B cell (primary cell): ENCODE measurements at regions not wholly inside any gene's neighbourhood (a gene's known extent, or its start where the extent isn't known, plus 50 kb on each side); places are given as distances from the start of the nearest gene placed in this dataset.

ENCODE experiments used
- ATAC-seq: fragments of 200-7000 bp; cut with Tn5 transposase; one replicate; pipeline ENCODE4 v1.10.0; 2021; ENCODE audit warnings: low read depth, mild to moderate bottlenecking, moderate number of reproducible peaks, moderate library complexity
- CTCF ChIA-PET: fragments of 350-600 bp; sonication (Branson Sonifier 250); formaldehyde crosslinking; loops from one replicate; lab custom pipeline; 2021; ENCODE audit warnings: antibody characterized with exemption, inconsistent platforms; lab: Charles Lee
- POLR2A ChIA-PET: fragments of 350-600 bp; sonication (Branson Sonifier 250); formaldehyde crosslinking; loops from one replicate; lab custom pipeline; 2021; ENCODE audit warnings: antibody characterized with exemption; lab: Charles Lee
- DNase-seq: peaks from one replicate; pipeline ENCODE4 v3.0.0; 2013
- H2AFZ ChIP-seq: 2 replicates; pipeline ENCODE4 v1.6.1; 2012; ENCODE audit warnings: mild to moderate bottlenecking, low read depth, low read length; ENCODE audit not compliant: insufficient read depth, poor library complexity, severe bottlenecking
- H3K27ac ChIP-seq, 2 donors: 1 replicate in 1 of 2; 2 replicates in 1 of 2; pipeline ENCODE4 v1.5.1; 2012 to 2013; ENCODE audit warnings: low read length in 2 of 2, mild to moderate bottlenecking in 2 of 2, moderate library complexity in 1 of 2
- H3K27me3 ChIP-seq, 4 experiments: fragments of 200-600 bp in 1 of 4; sonication (generic) in 1 of 4; replicated peaks in 1 of 4; 1 replicate in 2 of 4; 2 replicates in 2 of 4; pipeline versions ENCODE4 v1.6.1 to v1.7.0; 2013 to 2016; ENCODE audit warnings: low read length in 3 of 4, mild to moderate bottlenecking in 2 of 4, mixed read lengths in 1 of 4, moderate library complexity in 1 of 4; ENCODE audit not compliant: insufficient read depth in 4 of 4, control insufficient read depth in 3 of 4; ENCODE audit errors: control extremely low read depth in 1 of 4
- H3K36me3 ChIP-seq, 2 experiments: replicated peaks in 1 of 2; 1 replicate in 1 of 2; 2 replicates in 1 of 2; pipeline versions ENCODE4 v1.6.1 to v1.7.1; 2013; ENCODE audit warnings: low read length in 1 of 2; ENCODE audit not compliant: insufficient read depth in 2 of 2, control insufficient read depth in 1 of 2; ENCODE audit errors: control extremely low read depth in 1 of 2, extremely low read depth in 1 of 2
- H3K4me1 ChIP-seq, 2 donors: fragments of 200-600 bp in 1 of 2; sonication (generic) in 1 of 2; 1 replicate in 1 of 2; 2 replicates in 1 of 2; pipeline versions ENCODE4 v1.5.1 to v1.6.1; 2013 to 2017; ENCODE audit warnings: low read length in 2 of 2; ENCODE audit not compliant: control insufficient read depth in 2 of 2, insufficient read depth in 2 of 2
- H3K4me2 ChIP-seq: replicated peaks from 2 replicates; pipeline ENCODE3; 2012; ENCODE audit warnings: mild to moderate bottlenecking, low read depth, low read length; ENCODE audit not compliant: poor library complexity, severe bottlenecking
- H3K4me3 ChIP-seq, 5 experiments: fragments of 200-600 bp in 1 of 5; sonication (generic) in 1 of 5; 1 replicate in 3 of 5; 2 replicates in 2 of 5; pipeline versions ENCODE4 v1.5.1 to v1.7.0; 2011 to 2016; ENCODE audit warnings: low read length in 4 of 5, mild to moderate bottlenecking in 4 of 5, low read depth in 2 of 5, control low read depth in 1 of 5, moderate library complexity in 1 of 5; ENCODE audit not compliant: insufficient read depth in 1 of 5; ENCODE audit errors: control extremely low read depth in 1 of 5, extremely low read depth in 1 of 5
- H3K79me2 ChIP-seq: fragments of 200-600 bp; sonication (generic); one replicate; pipeline ENCODE4 v1.6.0; 2016; ENCODE audit warnings: low read length; ENCODE audit not compliant: control insufficient read depth, insufficient read depth
- H3K9ac ChIP-seq: fragments of 200-600 bp; sonication (generic); 2 replicates; pipeline ENCODE4 v1.6.1; 2017; ENCODE audit warnings: mild to moderate bottlenecking, low read length, moderate library complexity
- H3K9me3 ChIP-seq, 3 donors: one replicate each; pipeline versions ENCODE4 v1.6.1 to v1.7.1; 2013; ENCODE audit warnings: low read length in 2 of 3; ENCODE audit not compliant: control insufficient read depth in 2 of 3, insufficient read depth in 1 of 3; ENCODE audit errors: control extremely low read depth in 1 of 3
- H4K20me1 ChIP-seq: 2 replicates; pipeline ENCODE4 v1.6.0; 2012; ENCODE audit warnings: mild to moderate bottlenecking, low read length; ENCODE audit not compliant: insufficient read depth, control insufficient read depth, poor library complexity, severe bottlenecking
- H3K27ac Mint-ChIP-seq: one replicate; pipeline ENCODE4 v1.8.0; 2021; ENCODE audit warnings: mixed read lengths
- H3K27me3 Mint-ChIP-seq: one replicate; pipeline ENCODE4 v1.8.0; 2021; ENCODE audit warnings: mixed read lengths
- H3K4me1 Mint-ChIP-seq: one replicate; pipeline ENCODE4 v1.8.0; 2021; ENCODE audit warnings: mixed read lengths
- H3K4me3 Mint-ChIP-seq: one replicate; pipeline ENCODE4 v1.8.0; 2021; ENCODE audit warnings: mixed read lengths
- H3K9me3 Mint-ChIP-seq: one replicate; pipeline ENCODE4 v1.8.0; 2022; ENCODE audit warnings: mixed read lengths; ENCODE audit not compliant: insufficient read depth
- EZH2 ChIP-seq: IDR thresholded peaks from 2 replicates; pipeline ENCODE4 v1.6.1; 2012; ENCODE audit warnings: borderline replicate concordance, low read depth, mild to moderate bottlenecking, moderate library complexity, low read length; ENCODE audit not compliant: insufficient read depth, poor library complexity, severe bottlenecking
- WGBS: methylation state at CpG from one replicate; pipeline ENCODE4 v1.1.5; 2013; ENCODE audit warnings: missing lambda C conversion rate; ENCODE audit not compliant: insufficient coverage; 5-methylcytosine and 5-hydroxymethylcytosine counted together
- intact Hi-C: fragments of 100-400 bp; cut with micrococcal nuclease; formaldehyde crosslinking; loops from one replicate; pipeline ENCODE4 v1.10.0; 2022
- small RNA-seq: library from RNA; depleted of rRNA; stranded (forward); fragments of <200 nt; gene quantifications from one replicate; pipeline ENCODE3, GENCODE V24; 2012; ENCODE audit warnings: low replicate concordance, low read depth; ENCODE audit not compliant: insufficient read length
- TF ChIP-seq, protein P1 (sequence below): fragments of 200-600 bp; IDR thresholded peaks from one replicate; pipeline ENCODE4 v1.8.0; 2022; ENCODE audit warnings: antibody characterized with exemption, mild to moderate bottlenecking

- WGBS, result no CpG with 5 or more reads among the region's 4 CpGs
- Histone ChIP-seq H3K79me2 (no peaks in the 10 kb centered on the region), H3K4me1 (peaks cover 0 to 4% of the 10 kb centered on the region in 2 donors), H3K9ac (no peak overlapping the region), H3K27me3 (no peaks in the 10 kb centered on the region), H3K36me3 (no peaks in the 10 kb centered on the region), H4K20me1 (no peaks in the 10 kb centered on the region), H3K4me2 (no peak overlapping the region), H3K4me3 (no peak overlapping the region), H3K9me3 (peaks cover 0 to 18% (median 0%) of the 10 kb centered on the region in 3 donors), H3K27ac (no peak overlapping the region), H2AFZ (no peak overlapping the region)
- intact Hi-C loops, result no loop called here
- ChIA-PET POLR2A (no interaction called here), CTCF (interaction anchor here (0.6 to 2.3 kb wide), 3 partner anchors 9 to 190 kb away, joined by 3 to 7 read pairs (median 7); no protein-coding TSS in a partner anchor)
- no peaks in the 10 kb centered on the region for H3K27me3 Mint-ChIP-seq
- DNase-seq, result no peak
- no peak overlapping the region for H3K4me3 Mint-ChIP-seq
- TF ChIP-seq EZH2, result no peak
- TF ChIP-seq, protein P1, sequence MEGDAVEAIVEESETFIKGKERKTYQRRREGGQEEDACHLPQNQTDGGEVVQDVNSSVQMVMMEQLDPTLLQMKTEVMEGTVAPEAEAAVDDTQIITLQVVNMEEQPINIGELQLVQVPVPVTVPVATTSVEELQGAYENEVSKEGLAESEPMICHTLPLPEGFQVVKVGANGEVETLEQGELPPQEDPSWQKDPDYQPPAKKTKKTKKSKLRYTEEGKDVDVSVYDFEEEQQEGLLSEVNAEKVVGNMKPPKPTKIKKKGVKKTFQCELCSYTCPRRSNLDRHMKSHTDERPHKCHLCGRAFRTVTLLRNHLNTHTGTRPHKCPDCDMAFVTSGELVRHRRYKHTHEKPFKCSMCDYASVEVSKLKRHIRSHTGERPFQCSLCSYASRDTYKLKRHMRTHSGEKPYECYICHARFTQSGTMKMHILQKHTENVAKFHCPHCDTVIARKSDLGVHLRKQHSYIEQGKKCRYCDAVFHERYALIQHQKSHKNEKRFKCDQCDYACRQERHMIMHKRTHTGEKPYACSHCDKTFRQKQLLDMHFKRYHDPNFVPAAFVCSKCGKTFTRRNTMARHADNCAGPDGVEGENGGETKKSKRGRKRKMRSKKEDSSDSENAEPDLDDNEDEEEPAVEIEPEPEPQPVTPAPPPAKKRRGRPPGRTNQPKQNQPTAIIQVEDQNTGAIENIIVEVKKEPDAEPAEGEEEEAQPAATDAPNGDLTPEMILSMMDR, result no peak
- peaks cover 5% of the 10 kb centered on the region for H3K4me1 Mint-ChIP-seq
- H3K9me3 Mint-ChIP-seq, result peaks cover 5% of the 10 kb centered on the region
- no peak for ATAC-seq
- H3K27ac Mint-ChIP-seq, result no peak overlapping the region
These were observed 54.9 kb upstream of the ZNF169 start for GRCh38 chr9:94204174-94204573.

DNA sequence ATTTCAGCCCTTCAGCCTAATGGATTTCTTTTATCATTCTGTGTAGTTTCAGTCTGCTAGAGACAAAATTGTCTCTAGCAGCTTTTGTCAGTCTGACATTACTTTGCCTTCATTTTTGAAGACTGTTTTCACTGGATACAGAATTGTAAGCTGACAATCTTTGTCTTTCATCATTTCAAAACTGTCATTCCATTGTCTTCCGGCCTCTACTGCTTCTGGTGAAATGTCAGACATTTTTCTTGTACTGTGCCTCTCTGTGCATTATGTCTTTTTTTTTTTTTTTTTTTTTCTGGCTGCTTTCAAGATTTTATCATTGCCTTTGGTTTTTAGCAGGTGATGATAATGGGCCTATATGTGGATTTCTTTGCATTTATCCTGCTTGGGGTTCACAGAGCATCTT is 51.3 kb upstream of the ZNF169 start:
- intact Hi-C loops, result no loop called here
- TF ChIP-seq, protein P1, result no peak
- H3K4me3 Mint-ChIP-seq, result no peak overlapping the region
- Histone ChIP-seq H3K27me3 (no peaks in the 10 kb centered on the region), H3K9me3 (peaks cover 0 to 11% (median 0%) of the 10 kb centered on the region in 3 donors), H3K27ac (no peak overlapping the region), H4K20me1 (no peaks in the 10 kb centered on the region), H3K4me2 (no peak overlapping the region), H2AFZ (no peak overlapping the region), H3K9ac (no peak overlapping the region), H3K4me1 (peaks cover 0 to 4% of the 10 kb centered on the region in 2 donors), H3K36me3 (no peaks in the 10 kb centered on the region), H3K4me3 (no peak overlapping the region), H3K79me2 (no peaks in the 10 kb centered on the region)
- ChIA-PET POLR2A (no interaction called here), CTCF (no interaction called here)
- H3K27ac Mint-ChIP-seq, result no peak overlapping the region
- WGBS, result no CpG with 5 or more reads among the region's 1 CpG
- H3K4me1 Mint-ChIP-seq, result peaks cover 5% of the 10 kb centered on the region
- no peak for DNase-seq
- no peaks in the 10 kb centered on the region for H3K27me3 Mint-ChIP-seq
- peaks cover 5% of the 10 kb centered on the region for H3K9me3 Mint-ChIP-seq
- no peak for ATAC-seq

Small RNA genes lying in the stretch of these regions (small RNA-seq; reads per million reads assigned to genes)
- gene MIRLET7A1 (3.0 reads per million, percentile 45 among the genes with 10 or more reads in this experiment), gene MIRLET7D (131 reads per million, percentile 95 among the genes with 10 or more reads in this experiment), gene MIRLET7F1 (17.3 reads per million, percentile 88 among the genes with 10 or more reads in this experiment)
